ENCODE measurements at regions not wholly inside any gene's neighbourhood (a gene's known extent, or its start where the extent isn't known, plus 50 kb on each side); places are given as distances from the start of the nearest gene placed in this dataset.

DNA sequence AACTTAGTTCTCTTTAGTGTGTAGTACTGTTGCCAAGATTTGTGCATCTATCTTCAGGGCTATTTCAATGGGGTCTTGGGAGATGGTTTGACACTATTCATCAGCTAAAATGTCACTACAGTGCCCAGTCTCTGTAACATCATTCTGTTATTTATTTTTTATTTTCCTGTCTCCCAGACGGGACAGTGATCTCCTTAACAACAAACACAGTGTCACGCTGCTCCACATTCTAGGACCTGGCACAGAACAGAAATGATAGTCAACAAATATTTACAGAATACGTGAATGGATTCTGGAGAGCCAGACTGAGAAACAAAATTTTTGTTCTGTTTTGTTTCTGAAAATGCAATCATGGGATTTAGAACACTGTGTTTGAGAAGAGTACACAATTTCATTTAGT is 937.7 kb upstream of the LRRN3 start:
- no peak overlapping the region for H3K27ac ChIP-seq
- no peaks in the 10 kb centered on the region for H3K27me3 ChIP-seq
- intact Hi-C loops (cut with DNase I; ENCODE audit: low total_unique reads), result loop anchor here (5.0 kb wide), 1 partner anchor 61 kb away; no protein-coding TSS in a partner anchor
- H3K36me3 ChIP-seq, result no peaks in the 10 kb centered on the region
- in situ Hi-C loops (cut with MboI; ENCODE audit: low sequenced_read_pairs in 4 of 4), result no loop called here
- H3K4me3 ChIP-seq, result no peak overlapping the region
- ATAC-seq (no peak), DNase-seq (no peak)
- H3K9me3 ChIP-seq, result no peaks in the 10 kb centered on the region
- TF ChIP-seq, protein P1, sequence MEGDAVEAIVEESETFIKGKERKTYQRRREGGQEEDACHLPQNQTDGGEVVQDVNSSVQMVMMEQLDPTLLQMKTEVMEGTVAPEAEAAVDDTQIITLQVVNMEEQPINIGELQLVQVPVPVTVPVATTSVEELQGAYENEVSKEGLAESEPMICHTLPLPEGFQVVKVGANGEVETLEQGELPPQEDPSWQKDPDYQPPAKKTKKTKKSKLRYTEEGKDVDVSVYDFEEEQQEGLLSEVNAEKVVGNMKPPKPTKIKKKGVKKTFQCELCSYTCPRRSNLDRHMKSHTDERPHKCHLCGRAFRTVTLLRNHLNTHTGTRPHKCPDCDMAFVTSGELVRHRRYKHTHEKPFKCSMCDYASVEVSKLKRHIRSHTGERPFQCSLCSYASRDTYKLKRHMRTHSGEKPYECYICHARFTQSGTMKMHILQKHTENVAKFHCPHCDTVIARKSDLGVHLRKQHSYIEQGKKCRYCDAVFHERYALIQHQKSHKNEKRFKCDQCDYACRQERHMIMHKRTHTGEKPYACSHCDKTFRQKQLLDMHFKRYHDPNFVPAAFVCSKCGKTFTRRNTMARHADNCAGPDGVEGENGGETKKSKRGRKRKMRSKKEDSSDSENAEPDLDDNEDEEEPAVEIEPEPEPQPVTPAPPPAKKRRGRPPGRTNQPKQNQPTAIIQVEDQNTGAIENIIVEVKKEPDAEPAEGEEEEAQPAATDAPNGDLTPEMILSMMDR (IDR thresholded peaks at IDR 0.05 in 4 of 5, conservative IDR thresholded peaks at IDR 0.05 in 1 of 5), result no peak
- TF ChIP-seq POLR2A (IDR thresholded peaks at IDR 0.05), result no peak
- H3K4me1 ChIP-seq, result no peaks in the 10 kb centered on the region

DNA sequence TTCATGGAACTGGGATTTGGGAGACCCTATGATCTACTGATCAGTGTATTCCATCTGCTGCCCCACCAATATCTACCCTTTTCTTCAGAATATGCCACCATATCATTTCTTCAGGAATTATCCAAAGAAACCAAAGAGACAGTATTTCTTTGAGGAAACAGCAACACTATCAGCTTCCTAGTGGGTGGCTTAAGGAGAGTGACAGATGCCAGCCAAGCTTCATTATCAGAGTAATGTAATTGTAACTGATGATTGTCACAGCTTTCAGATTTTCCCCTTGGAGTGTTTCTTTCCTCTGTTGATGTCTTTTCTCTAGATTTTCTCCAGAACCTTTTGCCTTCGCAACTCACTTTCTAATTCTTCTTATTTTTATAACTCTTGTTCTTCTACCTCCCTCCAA is 934.4 kb upstream of the LRRN3 start:
- Histone ChIP-seq H3K27ac (no peak overlapping the region), H3K4me3 (no peak overlapping the region), H3K4me1 (no peaks in the 10 kb centered on the region), H3K36me3 (no peaks in the 10 kb centered on the region), H3K9me3 (no peaks in the 10 kb centered on the region), H3K27me3 (no peaks in the 10 kb centered on the region)
- TF ChIP-seq POLR2A (IDR thresholded peaks at IDR 0.05), result no peak
- TF ChIP-seq, protein P1 (IDR thresholded peaks at IDR 0.05 in 4 of 5, conservative IDR thresholded peaks at IDR 0.05 in 1 of 5), result no peak
- DNase-seq, result no peak
- ATAC-seq, result no peak
- intact Hi-C loops (cut with DNase I; ENCODE audit: low total_unique reads) (no loop called here), in situ Hi-C loops (cut with MboI; ENCODE audit: low sequenced_read_pairs in 4 of 4) (no loop called here)

DNA sequence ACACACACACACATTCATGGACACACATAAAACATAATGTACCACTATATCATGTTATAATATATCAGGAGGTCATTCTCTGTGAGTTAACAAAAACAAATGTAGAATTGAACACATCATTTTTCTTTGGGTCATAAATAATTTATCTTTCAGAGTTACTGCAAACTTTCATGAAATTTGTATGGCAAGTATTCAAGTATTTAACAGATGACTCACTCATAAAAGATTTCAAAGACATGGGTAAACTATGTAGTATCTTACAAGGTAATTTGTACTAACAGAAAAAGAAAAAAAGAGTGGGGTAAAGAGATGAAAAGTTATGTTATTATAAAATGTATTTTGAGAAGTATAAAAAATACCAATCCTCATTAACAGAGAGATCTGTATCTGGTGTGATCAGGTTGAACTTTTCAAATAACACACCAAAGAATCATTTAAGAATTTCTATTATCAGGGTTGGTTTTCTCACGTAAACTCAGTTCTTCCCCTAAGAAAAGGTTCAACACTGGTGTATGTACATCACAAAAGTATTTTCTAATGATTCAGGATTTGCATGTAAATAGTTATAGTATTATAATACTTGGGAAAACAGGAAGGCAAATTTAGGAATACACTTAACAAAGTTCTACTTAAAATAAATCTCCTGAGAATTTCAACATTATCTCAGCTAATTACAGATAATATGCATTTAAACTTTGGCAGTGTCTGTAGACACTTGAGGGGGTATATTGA is 933.1 kb upstream of the LRRN3 start:
- Histone ChIP-seq H3K36me3 (no peaks in the 10 kb centered on the region), H3K27me3 (no peaks in the 10 kb centered on the region), H3K4me3 (no peak overlapping the region), H3K4me1 (no peaks in the 10 kb centered on the region), H3K9me3 (no peaks in the 10 kb centered on the region), H3K27ac (no peak overlapping the region)
- no peak for ATAC-seq
- TF ChIP-seq, protein P1 (IDR thresholded peaks at IDR 0.05 in 4 of 5, conservative IDR thresholded peaks at IDR 0.05 in 1 of 5), result no peak
- no peak for TF ChIP-seq POLR2A (IDR thresholded peaks at IDR 0.05)
- DNase-seq, result no peak
- in situ Hi-C loops (cut with MboI; ENCODE audit: low sequenced_read_pairs in 4 of 4), result no loop called here
- intact Hi-C loops (cut with DNase I; ENCODE audit: low total_unique reads), result no loop called here

DNA sequence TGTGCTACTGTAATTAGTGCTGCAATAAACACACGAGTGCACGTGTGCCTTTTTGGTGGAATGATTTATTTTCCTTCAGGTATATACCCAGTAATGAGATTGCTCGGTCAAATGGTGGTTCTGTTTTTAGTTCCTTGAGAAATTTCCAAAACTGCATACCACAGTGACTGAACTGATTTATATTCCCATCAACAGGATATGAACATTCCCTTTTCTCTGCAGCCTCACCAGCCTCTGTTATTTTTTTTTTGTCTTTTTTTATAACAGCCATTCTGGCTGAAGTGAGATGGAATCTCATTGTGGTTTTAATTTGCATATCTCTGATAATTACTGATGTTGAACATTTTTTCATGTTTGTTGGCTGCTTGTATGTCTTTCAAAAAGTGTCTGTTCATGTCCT is 922.9 kb upstream of the LRRN3 start:
- intact Hi-C loops (cut with DNase I; ENCODE audit: low total_unique reads), result no loop called here

More for the DNA sequence above, 922.9 kb upstream of the LRRN3 start:
- TF ChIP-seq, protein P1 (IDR thresholded peaks at IDR 0.05 in 4 of 5, conservative IDR thresholded peaks at IDR 0.05 in 1 of 5), result no peak
- no peak for TF ChIP-seq POLR2A (IDR thresholded peaks at IDR 0.05)
- H3K9me3 ChIP-seq, result no peaks in the 10 kb centered on the region
- H3K27me3 ChIP-seq, result no peaks in the 10 kb centered on the region
- ATAC-seq (no peak), DNase-seq (no peak)
- no peaks in the 10 kb centered on the region for H3K36me3 ChIP-seq
- no peaks in the 10 kb centered on the region for H3K4me1 ChIP-seq
- in situ Hi-C loops (cut with MboI; ENCODE audit: low sequenced_read_pairs in 4 of 4), result no loop called here
- no peak overlapping the region for H3K27ac ChIP-seq
- no peak overlapping the region for H3K4me3 ChIP-seq
